ENCODE measurements at regions not wholly inside any gene's neighbourhood (a gene's known extent, or its start where the extent isn't known, plus 50 kb on each side); places are given as distances from the start of the nearest gene placed in this dataset.
A peak's percentile ranks its signal among the peaks of the same experiment; 100 is the strongest.

- Histone ChIP-seq H3K27me3 (replicated peaks in 1 of 7) (no peaks in the 10 kb centered on the region), H3K9me3 (peaks cover 0 to 5% (median 0%) of the 10 kb centered on the region in 8 donors), H3K4me1 (peaks cover 0 to 2% (median 0%) of the 10 kb centered on the region in 6 donors), H3K36me3 (no peaks in the 10 kb centered on the region), H3K27ac (peak overlapping the region in 6 of 8 donors; percentile 33 to 61 (median 38)), H3K4me3 (no peak overlapping the region)
- intact Hi-C loops (cut with DNase I; ENCODE audit: low total_unique reads) = no loop called here
- TF ChIP-seq POLR2A (IDR thresholded peaks at IDR 0.05) (no peak), CTCF (IDR thresholded peaks at IDR 0.05 in 8 of 11, conservative IDR thresholded peaks at IDR 0.05 in 3 of 11) (no peak), POLR2AphosphoS5 (IDR thresholded peaks at IDR 0.05) (no peak)
- no peak for DNase-seq
Observed at GRCh38 chr11:57072640-57073039, 83.9 kb downstream of the OR5AK2 start.

DNA sequence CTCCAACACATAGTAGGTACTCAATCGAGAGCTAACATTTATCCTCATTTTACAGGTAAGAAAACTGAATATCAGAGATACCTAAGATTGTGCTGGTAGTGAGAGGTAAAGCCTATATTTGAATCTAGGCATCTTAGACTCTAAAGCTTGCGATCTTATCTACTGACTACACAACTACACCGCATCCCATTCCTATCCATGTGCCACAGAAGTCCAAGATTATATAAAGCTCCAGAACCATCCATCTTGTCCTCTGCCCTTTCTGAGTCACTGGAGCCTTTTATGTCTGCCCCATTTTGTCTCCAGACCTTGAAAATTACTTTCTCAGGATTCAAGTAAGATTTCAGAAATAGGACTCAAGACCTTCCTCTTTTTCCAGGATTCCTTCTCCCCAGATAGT is 84.4 kb downstream of the OR5AK2 start:
- TF ChIP-seq CTCF (IDR thresholded peaks at IDR 0.05 in 8 of 11, conservative IDR thresholded peaks at IDR 0.05 in 3 of 11) (no peak), POLR2A (IDR thresholded peaks at IDR 0.05) (no peak), POLR2AphosphoS5 (IDR thresholded peaks at IDR 0.05) (no peak)
- DNase-seq = no peak
- no peaks in the 10 kb centered on the region for H3K27me3 ChIP-seq (replicated peaks in 1 of 7)
- H3K27ac ChIP-seq = peak overlapping the region in 1 of 8 donors; percentile 10
- H3K9me3 ChIP-seq = peaks cover 0 to 4% (median 0%) of the 10 kb centered on the region in 8 donors
- peaks cover 0 to 2% (median 0%) of the 10 kb centered on the region in 6 donors for H3K4me1 ChIP-seq
- WGBS, 5 donors = 64 to 87% (median 79%) methylated on average over 3 of the region's 3 CpGs
- no peaks in the 10 kb centered on the region for H3K36me3 ChIP-seq
- H3K4me3 ChIP-seq = no peak overlapping the region
- intact Hi-C loops (cut with DNase I; ENCODE audit: low total_unique reads) = no loop called here

DNA sequence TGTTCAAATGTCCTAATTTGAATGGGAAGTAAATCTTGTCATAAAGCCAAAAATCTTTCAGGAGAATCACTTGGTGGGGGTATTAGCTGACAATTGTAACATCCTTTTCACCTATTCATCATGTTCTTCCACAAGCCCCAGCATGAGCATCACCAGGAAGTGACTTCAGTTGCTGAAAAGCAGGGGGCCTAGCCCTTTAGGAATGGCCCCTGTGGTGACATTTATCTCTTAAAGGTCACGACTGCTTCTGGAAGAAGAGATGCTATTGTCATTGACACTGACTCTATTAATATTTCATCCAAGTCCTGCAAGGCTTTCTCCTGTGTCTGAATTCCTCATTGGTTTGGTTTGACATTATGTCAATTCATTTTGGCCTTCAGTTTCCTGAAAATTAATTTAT is 92.6 kb downstream of the OR5AK2 start:
- TF ChIP-seq POLR2A (IDR thresholded peaks at IDR 0.05) (no peak), POLR2AphosphoS5 (IDR thresholded peaks at IDR 0.05) (no peak), CTCF (IDR thresholded peaks at IDR 0.05 in 8 of 11, conservative IDR thresholded peaks at IDR 0.05 in 3 of 11) (no peak)
- Histone ChIP-seq H3K9me3 (no peaks in the 10 kb centered on the region), H3K27ac (no peak overlapping the region), H3K36me3 (no peaks in the 10 kb centered on the region), H3K4me1 (peaks cover 0 to 23% (median 1%) of the 10 kb centered on the region in 6 donors), H3K4me3 (no peak overlapping the region), H3K27me3 (replicated peaks in 1 of 7) (no peaks in the 10 kb centered on the region)
- WGBS, 5 donors = 47 to 74% (median 60%) methylated on average over 1 of the region's 1 CpG
- no peak for DNase-seq
- intact Hi-C loops (cut with DNase I; ENCODE audit: low total_unique reads) = no loop called here

GRCh38 chr11:57082125-57082524 is 93.4 kb downstream of the OR5AK2 start:
- Histone ChIP-seq H3K27me3 (replicated peaks in 1 of 7) (no peaks in the 10 kb centered on the region), H3K36me3 (no peaks in the 10 kb centered on the region), H3K27ac (no peak overlapping the region), H3K9me3 (no peaks in the 10 kb centered on the region), H3K4me1 (peaks cover 0 to 23% (median 1%) of the 10 kb centered on the region in 6 donors), H3K4me3 (no peak overlapping the region)
- TF ChIP-seq CTCF (IDR thresholded peaks at IDR 0.05 in 8 of 11, conservative IDR thresholded peaks at IDR 0.05 in 3 of 11) (no peak), POLR2AphosphoS5 (IDR thresholded peaks at IDR 0.05) (no peak)
- intact Hi-C loops (cut with DNase I; ENCODE audit: low total_unique reads) = no loop called here
- WGBS, 5 donors = 67 to 87% (median 74%) methylated on average over 1 of the region's 1 CpG
- no peak for DNase-seq
